SK-N-DZ (cell line): ENCODE measurements at regions not wholly inside any gene's neighbourhood (a gene's known extent, or its start where the extent isn't known, plus 50 kb on each side); places are given as distances from the start of the nearest gene placed in this dataset.

Source experiments
- small RNA-seq, 2 experiments: library from RNA; depleted of rRNA; stranded (forward); fragments of <200 nt; gene quantifications; one replicate each; pipeline ENCODE3, GENCODE V24; 2014

Small RNA genes in the stretch of these regions (small RNA-seq; reads per million reads assigned to genes)
- gene HMGN2P13: 0 reads per million in 2 experiments
